ENCODE measurements at regions not wholly inside any gene's neighbourhood (a gene's known extent, or its start where the extent isn't known, plus 50 kb on each side); places are given as distances from the start of the nearest gene placed in this dataset.

- DNase-seq = no peak
Observed at GRCh38 chr1:168381850-168382249, 101.2 kb downstream of the TBX19 start.

GRCh38 chr1:168380945-168381344 is 100.3 kb downstream of the TBX19 start:
- DNase-seq = no peak

- DNase-seq = no peak
Observed at GRCh38 chr1:168379104-168379860, 98.6 kb downstream of the TBX19 start.

GRCh38 chr1:168375566-168376300 is 95.1 kb downstream of the TBX19 start:
- DNase-seq = no peak

- DNase-seq = no peak
Observed at GRCh38 chr1:168374566-168374965, 93.9 kb downstream of the TBX19 start.

GRCh38 chr1:168373869-168374268 is 93.2 kb downstream of the TBX19 start:
- no peak for DNase-seq

GRCh38 chr1:168372861-168373371 is 92.2 kb downstream of the TBX19 start:
- no peak for DNase-seq

GRCh38 chr1:168372307-168372706 is 91.6 kb downstream of the TBX19 start:
- no peak for DNase-seq

- DNase-seq = no peak
Observed at GRCh38 chr1:168371477-168371876, 90.8 kb downstream of the TBX19 start.

GRCh38 chr1:168370586-168370985 is 89.9 kb downstream of the TBX19 start:
- DNase-seq = no peak

GRCh38 chr1:168369655-168370054 is 89.0 kb downstream of the TBX19 start:
- no peak for DNase-seq

GRCh38 chr1:168368131-168368530 is 87.5 kb downstream of the TBX19 start:
- no peak for DNase-seq

GRCh38 chr1:168365719-168366479 is 85.2 kb downstream of the TBX19 start:
- DNase-seq = no peak

Data from NCI-H1930 (cell line).